A673 (cell line): ENCODE measurements at regions not wholly inside any gene's neighbourhood (a gene's known extent, or its start where the extent isn't known, plus 50 kb on each side); places are given as distances from the start of the nearest gene placed in this dataset.

ENCODE experiments used
- BruUV-seq: library from RNA; stranded (reverse); fragments of 400-500 nt; replicated peaks from 2 replicates; lab custom pipeline; 2021; lab: Mats Ljungman, UMichigan
- CTCF ChIA-PET: fragments of 300-600 bp; sonication (Branson Sonifier 250); formaldehyde crosslinking; loops from one replicate; lab custom pipeline; 2022; ENCODE audit warnings: antibody characterized with exemption; lab: Charles Lee
- POLR2A ChIA-PET: fragments of 300-600 bp; sonication (Branson Sonifier 250); formaldehyde crosslinking; loops from one replicate; lab custom pipeline; 2022; ENCODE audit warnings: antibody characterized with exemption; ENCODE audit not compliant: low non-redundant PET; lab: Charles Lee
- DNase-seq: peaks from one replicate; pipeline ENCODE4 v3.0.0-alpha.2; 2015; ENCODE audit warnings: low spot score
- H3K27ac ChIP-seq: fragments of 200-600 bp; sonication (generic); 2 replicates; pipeline ENCODE4 v1.5.1; 2016; ENCODE audit warnings: mixed run types, low read depth, mild to moderate bottlenecking, mixed read lengths, antibody characterized with exemption, low read length; ENCODE audit not compliant: poor library complexity, severe bottlenecking
- H3K27me3 ChIP-seq: fragments of 200-600 bp; sonication (generic); replicated peaks from 2 replicates; pipeline ENCODE4 v1.6.1; 2017; ENCODE audit warnings: mixed run types, low read depth, mild to moderate bottlenecking, mixed read lengths, antibody characterized with exemption, low read length; ENCODE audit not compliant: insufficient read depth, poor library complexity
- H3K36me3 ChIP-seq: fragments of 200-600 bp; sonication (generic); 2 replicates; pipeline ENCODE4 v1.6.1; 2016; ENCODE audit warnings: mixed run types, mild to moderate bottlenecking, mixed read lengths, antibody characterized with exemption, low read length; ENCODE audit not compliant: insufficient read depth, poor library complexity, severe bottlenecking
- H3K4me1 ChIP-seq: fragments of 200-600 bp; sonication (generic); 2 replicates; pipeline ENCODE4 v1.6.1; 2017; ENCODE audit warnings: mixed run types, mild to moderate bottlenecking, mixed read lengths, antibody characterized with exemption, low read length; ENCODE audit not compliant: insufficient read depth, poor library complexity, severe bottlenecking
- H3K4me3 ChIP-seq: fragments of 200-600 bp; sonication (generic); 2 replicates; pipeline ENCODE4 v1.5.1; 2016; ENCODE audit warnings: low read depth, mixed run types, mild to moderate bottlenecking, mixed read lengths, low read length; ENCODE audit not compliant: poor library complexity, severe bottlenecking
- H3K9me3 ChIP-seq: fragments of 200-600 bp; sonication (generic); 2 replicates; pipeline ENCODE4 v1.6.1; 2016; ENCODE audit warnings: mixed run types, low read depth, mild to moderate bottlenecking, mixed read lengths, antibody characterized with exemption, low read length; ENCODE audit not compliant: poor library complexity, severe bottlenecking
- EZH2 ChIP-seq: fragments of 200-600 bp; sonication (generic); IDR thresholded peaks from 2 replicates; pipeline ENCODE4 v1.6.1; 2017; ENCODE audit warnings: borderline replicate concordance, low read depth, mild to moderate bottlenecking, mixed read lengths, antibody characterized with exemption, low read length; ENCODE audit not compliant: poor library complexity, severe bottlenecking
- intact Hi-C: fragments of 100-400 bp; cut with micrococcal nuclease; formaldehyde crosslinking; loops from one replicate; pipeline ENCODE4 v1.10.0; 2022; ENCODE audit not compliant: unreplicated experiment
- TF ChIP-seq, protein P1 (sequence below): fragments of 300-800, 200-600 bp; sonication (generic); conservative IDR thresholded peaks from 2 replicates; pipeline ENCODE4 v1.5.1; 2017; ENCODE audit warnings: low read depth, mild to moderate bottlenecking, antibody characterized with exemption, low read length, moderate library complexity, mixed read lengths

DNA sequence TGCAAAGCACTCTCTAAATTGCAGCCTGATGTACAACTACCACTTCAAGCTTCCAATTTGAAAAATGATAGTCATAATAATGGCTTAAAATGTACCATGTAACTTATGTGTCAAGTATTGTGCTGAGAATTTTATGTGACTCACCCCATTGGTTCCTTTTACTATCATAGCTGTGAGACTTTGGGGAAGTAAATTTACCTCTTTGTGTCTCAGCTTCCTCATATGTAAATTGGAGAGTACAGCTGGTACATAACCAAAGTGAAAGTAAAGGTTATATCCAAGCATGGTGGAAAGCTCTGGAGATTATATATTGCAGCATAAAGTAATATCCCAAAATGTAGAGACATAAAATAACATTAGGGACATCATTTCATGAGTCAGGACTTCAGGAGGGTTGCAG lies 2200.4 kb upstream of the C9orf72 start:
- no TSS peak for BruUV-seq
- POLR2A ChIA-PET = no interaction called here
- CTCF ChIA-PET = no interaction called here
- Histone ChIP-seq H3K9me3 (no peaks in the 10 kb centered on the region), H3K36me3 (no peaks in the 10 kb centered on the region), H3K4me3 (no peak overlapping the region), H3K27me3 (no peaks in the 10 kb centered on the region), H3K27ac (no peak overlapping the region), H3K4me1 (no peaks in the 10 kb centered on the region)
- no peak for DNase-seq
- intact Hi-C loops = no loop called here
- TF ChIP-seq EZH2 = no peak
- TF ChIP-seq, protein P1, sequence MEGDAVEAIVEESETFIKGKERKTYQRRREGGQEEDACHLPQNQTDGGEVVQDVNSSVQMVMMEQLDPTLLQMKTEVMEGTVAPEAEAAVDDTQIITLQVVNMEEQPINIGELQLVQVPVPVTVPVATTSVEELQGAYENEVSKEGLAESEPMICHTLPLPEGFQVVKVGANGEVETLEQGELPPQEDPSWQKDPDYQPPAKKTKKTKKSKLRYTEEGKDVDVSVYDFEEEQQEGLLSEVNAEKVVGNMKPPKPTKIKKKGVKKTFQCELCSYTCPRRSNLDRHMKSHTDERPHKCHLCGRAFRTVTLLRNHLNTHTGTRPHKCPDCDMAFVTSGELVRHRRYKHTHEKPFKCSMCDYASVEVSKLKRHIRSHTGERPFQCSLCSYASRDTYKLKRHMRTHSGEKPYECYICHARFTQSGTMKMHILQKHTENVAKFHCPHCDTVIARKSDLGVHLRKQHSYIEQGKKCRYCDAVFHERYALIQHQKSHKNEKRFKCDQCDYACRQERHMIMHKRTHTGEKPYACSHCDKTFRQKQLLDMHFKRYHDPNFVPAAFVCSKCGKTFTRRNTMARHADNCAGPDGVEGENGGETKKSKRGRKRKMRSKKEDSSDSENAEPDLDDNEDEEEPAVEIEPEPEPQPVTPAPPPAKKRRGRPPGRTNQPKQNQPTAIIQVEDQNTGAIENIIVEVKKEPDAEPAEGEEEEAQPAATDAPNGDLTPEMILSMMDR = no peak

DNA sequence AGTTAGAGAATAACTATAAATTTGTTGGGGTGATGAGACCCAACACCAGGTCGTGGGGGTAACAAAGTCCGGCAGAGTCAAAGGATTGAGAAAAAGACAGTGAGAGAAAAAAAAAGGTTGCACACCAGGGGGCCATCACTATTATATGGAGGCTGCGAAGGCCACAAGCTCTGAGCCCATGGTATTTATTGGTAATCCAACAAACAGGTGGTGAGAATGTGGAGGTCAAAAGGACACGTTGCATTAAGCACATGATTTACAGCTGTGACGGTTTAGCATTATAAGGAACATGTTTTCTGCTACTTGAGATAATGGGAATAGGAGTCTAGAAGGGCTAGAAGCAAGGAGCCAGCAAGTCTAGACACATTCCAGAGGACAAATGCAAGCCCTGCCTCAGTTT lies 2202.2 kb upstream of the C9orf72 start:
- Histone ChIP-seq H3K27me3 (no peaks in the 10 kb centered on the region), H3K27ac (no peak overlapping the region), H3K4me1 (no peaks in the 10 kb centered on the region), H3K4me3 (no peak overlapping the region), H3K9me3 (no peaks in the 10 kb centered on the region), H3K36me3 (no peaks in the 10 kb centered on the region)
- intact Hi-C loops = no loop called here
- ChIA-PET POLR2A (no interaction called here), CTCF (no interaction called here)
- no TSS peak for BruUV-seq
- DNase-seq = no peak
- TF ChIP-seq EZH2 = no peak
- TF ChIP-seq, protein P1 = no peak

DNA sequence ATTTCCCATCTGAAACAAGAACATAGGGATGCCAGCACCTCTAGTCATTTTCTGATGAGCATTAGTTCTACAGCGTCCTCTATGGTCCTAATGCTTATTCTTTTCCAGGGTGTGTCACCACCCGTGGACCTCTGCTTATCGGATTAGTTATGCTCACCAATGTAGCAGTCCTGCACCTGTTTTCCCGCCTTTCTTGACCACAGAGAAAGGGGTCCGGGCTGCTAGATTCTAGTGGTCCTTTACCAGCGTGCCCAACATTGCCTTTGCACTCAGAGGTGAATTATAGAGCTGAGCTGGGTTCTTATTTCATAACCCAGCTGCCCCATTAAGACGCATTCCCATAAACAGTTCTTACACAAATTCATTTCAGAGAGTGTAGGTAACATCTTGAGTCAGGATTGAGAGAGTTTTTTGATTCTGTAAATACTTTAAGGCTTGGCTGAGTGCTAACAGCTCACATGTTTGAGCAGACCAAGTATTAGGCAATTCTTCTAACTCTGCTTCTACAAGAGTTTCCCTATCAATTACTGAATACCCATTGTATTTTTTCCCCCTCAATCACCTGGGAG lies 2205.1 kb upstream of the C9orf72 start:
- H3K27me3 ChIP-seq = no peaks in the 10 kb centered on the region
- no peaks in the 10 kb centered on the region for H3K9me3 ChIP-seq
- H3K36me3 ChIP-seq = no peaks in the 10 kb centered on the region
- no peak overlapping the region for H3K4me3 ChIP-seq
- TF ChIP-seq, protein P1 = no peak
- TF ChIP-seq EZH2 = no peak
- no peaks in the 10 kb centered on the region for H3K4me1 ChIP-seq
- H3K27ac ChIP-seq = no peak overlapping the region
- CTCF ChIA-PET = no interaction called here
- intact Hi-C loops = no loop called here
- no TSS peak for BruUV-seq
- DNase-seq = no peak
- POLR2A ChIA-PET = no interaction called here
